HG02840 (cell line): ENCODE measurements at regions not wholly inside any gene's neighbourhood (a gene's known extent, or its start where the extent isn't known, plus 50 kb on each side); places are given as distances from the start of the nearest gene placed in this dataset.

Source experiments
- ATAC-seq: cut with Tn5 transposase; IDR thresholded peaks from one replicate; pipeline ENCODE4 v1.9.1; 2021; ENCODE audit warnings: mild to moderate bottlenecking, moderate library complexity, moderate number of reproducible peaks; ENCODE audit not compliant: unreplicated experiment, low FRiP score

- ATAC-seq = no peak
Measured at GRCh38 chr9:79334711-79335110, 237.1 kb upstream of the TLE4 start.

- no peak for ATAC-seq
Measured at GRCh38 chr9:79335987-79336386, 235.8 kb upstream of the TLE4 start.

- no peak for ATAC-seq
Measured at GRCh38 chr9:79341561-79341960, 230.2 kb upstream of the TLE4 start.

- no peak for ATAC-seq
Measured at GRCh38 chr9:79346350-79347020, 225.3 kb upstream of the TLE4 start.

- no peak for ATAC-seq
Measured at GRCh38 chr9:79352322-79352721, 219.4 kb upstream of the TLE4 start.

GRCh38 chr9:79353856-79354520 lies 217.8 kb upstream of the TLE4 start:
- no peak for ATAC-seq

GRCh38 chr9:79357194-79357593 lies 214.6 kb upstream of the TLE4 start:
- no peak for ATAC-seq

- ATAC-seq = no peak
Measured at GRCh38 chr9:79357616-79358015, 214.1 kb upstream of the TLE4 start.

- no peak for ATAC-seq
Measured at GRCh38 chr9:79360387-79361347, 211.1 kb upstream of the TLE4 start.

GRCh38 chr9:79362100-79363081 lies 209.4 kb upstream of the TLE4 start:
- ATAC-seq = no peak

- no peak for ATAC-seq
Measured at GRCh38 chr9:79369676-79370075, 202.1 kb upstream of the TLE4 start.

GRCh38 chr9:79371301-79371700 lies 200.5 kb upstream of the TLE4 start:
- ATAC-seq = no peak

GRCh38 chr9:79371948-79372555 lies 199.7 kb upstream of the TLE4 start:
- ATAC-seq = no peak

- ATAC-seq = no peak
Measured at GRCh38 chr9:79377339-79377855, 194.4 kb upstream of the TLE4 start.

- ATAC-seq = no peak
Measured at GRCh38 chr9:79378107-79378506, 193.7 kb upstream of the TLE4 start.

GRCh38 chr9:79382044-79382443 lies 189.7 kb upstream of the TLE4 start:
- no peak for ATAC-seq

GRCh38 chr9:79382458-79382857 lies 189.3 kb upstream of the TLE4 start:
- no peak for ATAC-seq

GRCh38 chr9:79383096-79383495 lies 188.7 kb upstream of the TLE4 start:
- no peak for ATAC-seq

- ATAC-seq = no peak
Measured at GRCh38 chr9:79384091-79384490, 187.7 kb upstream of the TLE4 start.
